Suprapubic skin (tissue), 4 donors: ENCODE measurements at regions not wholly inside any gene's neighbourhood (a gene's known extent, or its start where the extent isn't known, plus 50 kb on each side); places are given as distances from the start of the nearest gene placed in this dataset.

Experiments
- DNase-seq, 2 donors: peaks; one replicate each; pipeline ENCODE4 v3.0.0-alpha.2; 2019; ENCODE audit warnings: low spot score in 2 of 2
- H3K27ac ChIP-seq: fragments of 200-600 bp; sonication (generic); one replicate; pipeline ENCODE4 v1.5.1; 2019
- H3K27me3 ChIP-seq: fragments of 200-600 bp; sonication (generic); one replicate; pipeline ENCODE4 v1.5.1; 2019
- H3K36me3 ChIP-seq: fragments of 200-600 bp; sonication (generic); one replicate; pipeline ENCODE4 v1.5.1; 2019
- H3K4me1 ChIP-seq: fragments of 200-600 bp; sonication (generic); one replicate; pipeline ENCODE4 v1.5.1; 2019
- H3K4me3 ChIP-seq: fragments of 200-600 bp; sonication (generic); one replicate; pipeline ENCODE4 v1.5.1; 2019; ENCODE audit warnings: mild to moderate bottlenecking
- H3K9me3 ChIP-seq: fragments of 200-600 bp; sonication (generic); one replicate; pipeline ENCODE4 v1.5.1; 2019
- CTCF ChIP-seq, 2 donors: fragments of 200-600 bp in 1 of 2; fragments of 450-650 bp in 1 of 2; sonication (generic) in 1 of 2; IDR thresholded peaks; one replicate each; pipeline ENCODE4 v1.5.1; 2016 to 2019; ENCODE audit warnings: antibody characterized with exemption in 2 of 2, mild to moderate bottlenecking in 1 of 2, moderate library complexity in 1 of 2
- EP300 ChIP-seq: sonication (generic); formaldehyde crosslinking; IDR thresholded peaks from one replicate; pipeline ENCODE4 v1.6.1; 2017; ENCODE audit warnings: antibody characterized with exemption
- POLR2A ChIP-seq, 2 donors: fragments of 450-650 bp; IDR thresholded peaks; one replicate each; pipeline ENCODE4 v1.6.1; 2017; ENCODE audit warnings: antibody characterized with exemption in 2 of 2, mild to moderate bottlenecking in 2 of 2, moderate library complexity in 2 of 2
- POLR2AphosphoS5 ChIP-seq, 3 donors: sonication (generic); formaldehyde crosslinking; IDR thresholded peaks; one replicate each; pipeline ENCODE4 v1.6.1; 2017; ENCODE audit warnings: antibody characterized with exemption in 3 of 3
- WGBS: methylation state at CpG from one replicate; pipeline ENCODE4 v1.1.5; 2018; 5-methylcytosine and 5-hydroxymethylcytosine counted together

DNA sequence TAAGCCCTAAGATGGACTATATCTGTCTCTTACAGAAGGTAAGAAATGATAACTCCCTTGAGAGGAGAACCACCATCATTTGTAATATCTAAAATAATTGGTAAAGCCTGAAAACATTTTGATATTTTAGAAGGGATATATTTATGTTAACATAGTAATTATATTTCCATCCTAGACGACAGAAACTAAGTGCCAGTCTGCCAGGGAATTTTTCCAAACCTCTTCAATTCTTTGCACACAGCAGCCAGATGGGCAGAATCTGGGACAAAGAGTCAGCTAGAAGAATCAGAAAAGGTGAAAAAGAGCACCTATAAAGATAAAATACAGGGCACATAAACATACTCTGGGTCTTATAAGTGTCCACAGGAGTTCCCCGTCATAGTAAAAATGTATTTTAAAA, 70.0 kb upstream of the CBLB start:
- H3K4me3 ChIP-seq, result no peak overlapping the region

DNA sequence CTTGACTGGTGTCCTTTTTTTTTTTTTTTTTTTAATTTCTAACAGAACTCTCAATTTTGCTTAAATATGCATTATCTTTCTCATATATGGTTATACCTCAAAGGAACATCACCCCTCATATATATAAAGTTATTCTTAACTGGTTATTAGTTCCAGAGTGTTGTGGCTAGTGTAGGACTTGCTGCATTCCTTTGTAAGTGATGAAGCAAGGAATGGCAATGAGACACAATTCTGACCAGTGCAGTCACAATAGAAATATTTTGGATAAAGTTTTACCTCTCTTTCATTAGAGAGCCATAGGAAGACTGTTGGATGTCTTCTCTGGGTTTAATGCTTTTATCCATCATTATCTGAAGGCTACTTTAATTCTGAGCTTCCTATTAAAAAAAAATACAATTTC, 75.5 kb upstream of the CBLB start:
- Histone ChIP-seq H3K36me3 (no peaks in the 10 kb centered on the region), H3K27me3 (no peaks in the 10 kb centered on the region), H3K27ac (no peak overlapping the region), H3K4me1 (no peaks in the 10 kb centered on the region), H3K9me3 (no peaks in the 10 kb centered on the region), H3K4me3 (no peak overlapping the region)
- no peak for DNase-seq
- TF ChIP-seq POLR2AphosphoS5 (IDR thresholded peaks at IDR 0.05) (no peak), EP300 (no peak), POLR2A (IDR thresholded peaks at IDR 0.05) (no peak), CTCF (IDR thresholded peaks at IDR 0.05) (no peak)

More for the DNA sequence above, 70.0 kb upstream of the CBLB start:
- Histone ChIP-seq H3K4me1 (peaks cover 11% of the 10 kb centered on the region), H3K27ac (no peak overlapping the region), H3K36me3 (no peaks in the 10 kb centered on the region), H3K9me3 (no peaks in the 10 kb centered on the region), H3K27me3 (no peaks in the 10 kb centered on the region)
- DNase-seq, result no peak
- TF ChIP-seq POLR2AphosphoS5 (IDR thresholded peaks at IDR 0.05) (no peak), POLR2A (IDR thresholded peaks at IDR 0.05) (no peak), EP300 (no peak), CTCF (IDR thresholded peaks at IDR 0.05) (no peak)
- WGBS, result 60% methylated on average over 2 of the region's 2 CpGs

- Histone ChIP-seq H3K4me1 (no peaks in the 10 kb centered on the region), H3K27me3 (no peaks in the 10 kb centered on the region), H3K4me3 (no peak overlapping the region), H3K9me3 (no peaks in the 10 kb centered on the region), H3K36me3 (no peaks in the 10 kb centered on the region), H3K27ac (no peak overlapping the region)
- no peak for TF ChIP-seq POLR2AphosphoS5 (IDR thresholded peaks at IDR 0.05)
- no peak for TF ChIP-seq CTCF (IDR thresholded peaks at IDR 0.05)
- TF ChIP-seq POLR2A (IDR thresholded peaks at IDR 0.05), result no peak
- no peak for TF ChIP-seq EP300
- no peak for DNase-seq
- 88% methylated on average over 3 of the region's 3 CpGs for WGBS
Measured at GRCh38 chr3:105944721-105945120, 75.9 kb upstream of the CBLB start.

DNA sequence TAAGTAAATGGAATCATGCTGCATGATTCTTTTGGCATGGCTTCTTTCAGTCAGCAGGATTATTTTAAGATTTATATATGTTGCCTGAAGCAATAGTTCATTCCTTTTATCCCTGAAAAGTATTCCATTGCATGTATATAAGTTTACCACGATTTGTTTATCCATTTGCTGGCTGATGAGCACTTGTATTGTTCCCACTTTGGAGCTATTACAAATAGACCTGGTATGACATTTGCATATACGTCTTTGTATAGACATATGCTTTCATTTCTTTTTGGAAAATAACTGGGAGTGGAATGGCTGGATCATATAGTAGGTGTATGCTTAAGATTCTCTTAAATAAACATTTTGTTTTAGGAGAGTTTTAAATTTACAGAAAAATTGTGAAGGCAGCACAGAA, 79.3 kb upstream of the CBLB start:
- Histone ChIP-seq H3K4me3 (no peak overlapping the region), H3K4me1 (no peaks in the 10 kb centered on the region), H3K27me3 (no peaks in the 10 kb centered on the region), H3K27ac (no peak overlapping the region), H3K36me3 (no peaks in the 10 kb centered on the region), H3K9me3 (no peaks in the 10 kb centered on the region)
- TF ChIP-seq EP300 (no peak), POLR2AphosphoS5 (IDR thresholded peaks at IDR 0.05) (no peak), POLR2A (IDR thresholded peaks at IDR 0.05) (no peak), CTCF (IDR thresholded peaks at IDR 0.05) (no peak)
- no peak for DNase-seq
- 52% methylated on average over 2 of the region's 2 CpGs for WGBS

GRCh38 chr3:105950881-105951600, 82.2 kb upstream of the CBLB start:
- no peak overlapping the region for H3K4me3 ChIP-seq
- TF ChIP-seq POLR2A (IDR thresholded peaks at IDR 0.05), result no peak
- no peak for TF ChIP-seq POLR2AphosphoS5 (IDR thresholded peaks at IDR 0.05)
- no peak for TF ChIP-seq CTCF (IDR thresholded peaks at IDR 0.05)
- no peak for TF ChIP-seq EP300
- H3K27ac ChIP-seq, result no peak overlapping the region
- 73% methylated on average over 2 of the region's 2 CpGs for WGBS
- DNase-seq, result no peak
- H3K9me3 ChIP-seq, result no peaks in the 10 kb centered on the region
- H3K27me3 ChIP-seq, result no peaks in the 10 kb centered on the region
- no peaks in the 10 kb centered on the region for H3K4me1 ChIP-seq
- no peaks in the 10 kb centered on the region for H3K36me3 ChIP-seq
